ENCODE measurements at regions not wholly inside any gene's neighbourhood (a gene's known extent, or its start where the extent isn't known, plus 50 kb on each side); places are given as distances from the start of the nearest gene placed in this dataset.

GRCh38 chr1:87956750-87957149 is 628.1 kb downstream of the LMO4 start:
- TF ChIP-seq CTCF (IDR thresholded peaks at IDR 0.05), result no peak
- no peak for TF ChIP-seq POLR2AphosphoS5 (IDR thresholded peaks at IDR 0.05; ENCODE audit: insufficient read depth in 1 of 2, low read depth in 1 of 2)
- TF ChIP-seq POLR2A (IDR thresholded peaks at IDR 0.05), result no peak
